Left cardiac atrium (tissue), 4 donors: ENCODE measurements at regions not wholly inside any gene's neighbourhood (a gene's known extent, or its start where the extent isn't known, plus 50 kb on each side); places are given as distances from the start of the nearest gene placed in this dataset.

ENCODE experiments used
- ATAC-seq, 2 donors: fragments of 200-7000 bp; cut with Tn5 transposase; one replicate each; pipeline ENCODE4 v1.9.1; 2020; ENCODE audit warnings: mild to moderate bottlenecking in 2 of 2, moderate library complexity in 2 of 2
- DNase-seq: peaks from one replicate; pipeline ENCODE4 v3.0.0-alpha.2; 2020
- intact Hi-C, 2 donors: fragments of 100-400 bp; cut with DNase I; formaldehyde crosslinking; loops; one replicate each; pipeline versions ENCODE4 v1.14.1 to v1.15.1; 2022 to 2023
- donor health status: DM: no; HTN: yes; CAD: no.
- donor health status: DM: no; HTN: yes; CAD: no; lungs with severe emphysema.
- donor health status: DM: yes; HTN: yes; CAD: no.
- donor health status: Dilated cardiomyopathy.

- no peak for ATAC-seq
- DNase-seq: no peak
- intact Hi-C loops: loop anchor here in 1 of 2 donors (10.0 kb wide), 1 partner anchor 706 kb away; no protein-coding TSS in a partner anchor
Observed at GRCh38 chr3:65240366-65240765, 552.6 kb upstream of the ADAMTS9 start.

GRCh38 chr3:65238652-65239051, 550.9 kb upstream of the ADAMTS9 start:
- ATAC-seq (no peak), DNase-seq (no peak)
- intact Hi-C loops: no loop called here

- no peak for DNase-seq
- intact Hi-C loops: no loop called here
- no peak for ATAC-seq
Observed at GRCh38 chr3:65234499-65234898, 546.7 kb upstream of the ADAMTS9 start.

GRCh38 chr3:65233561-65233960, 545.8 kb upstream of the ADAMTS9 start:
- ATAC-seq (no peak), DNase-seq (no peak)
- intact Hi-C loops: no loop called here

GRCh38 chr3:65231544-65231943, 543.7 kb upstream of the ADAMTS9 start:
- ATAC-seq: no peak
- intact Hi-C loops: no loop called here

GRCh38 chr3:65230261-65231139, 542.7 kb upstream of the ADAMTS9 start:
- peak in 1 of 2 donors; percentile 65 for ATAC-seq
- DNase-seq: no peak
- intact Hi-C loops: no loop called here

More at GRCh38 chr3:65231544-65231943, 543.7 kb upstream of the ADAMTS9 start:
- no peak for DNase-seq

- intact Hi-C loops: no loop called here
- DNase-seq (no peak), ATAC-seq (no peak)
Observed at GRCh38 chr3:65226287-65226686, 538.5 kb upstream of the ADAMTS9 start.

GRCh38 chr3:65210026-65210814, 522.4 kb upstream of the ADAMTS9 start:
- intact Hi-C loops: no loop called here
- peak in 1 of 2 donors; percentile 27 for ATAC-seq
- no peak for DNase-seq

GRCh38 chr3:65202395-65202794, 514.6 kb upstream of the ADAMTS9 start:
- DNase-seq: no peak
- no peak for ATAC-seq
- intact Hi-C loops: no loop called here

- intact Hi-C loops: no loop called here
- no peak for ATAC-seq
- DNase-seq: no peak
Observed at GRCh38 chr3:65201926-65202325, 514.1 kb upstream of the ADAMTS9 start.

- ATAC-seq (no peak), DNase-seq (no peak)
- intact Hi-C loops: no loop called here
Observed at GRCh38 chr3:65200310-65200970, 512.6 kb upstream of the ADAMTS9 start.

GRCh38 chr3:65196663-65197062, 508.9 kb upstream of the ADAMTS9 start:
- intact Hi-C loops: no loop called here
- DNase-seq (no peak), ATAC-seq (no peak)

- DNase-seq (no peak), ATAC-seq (no peak)
- intact Hi-C loops: no loop called here
Observed at GRCh38 chr3:65195211-65196006, 507.6 kb upstream of the ADAMTS9 start.

- DNase-seq (no peak), ATAC-seq (no peak)
- intact Hi-C loops: no loop called here
Observed at GRCh38 chr3:65194744-65195143, 506.9 kb upstream of the ADAMTS9 start.

GRCh38 chr3:65194047-65194714, 506.4 kb upstream of the ADAMTS9 start:
- intact Hi-C loops: no loop called here
- no peak for DNase-seq
- no peak for ATAC-seq

- DNase-seq: no peak
- ATAC-seq: no peak
- intact Hi-C loops: no loop called here
Observed at GRCh38 chr3:65193531-65193930, 505.7 kb upstream of the ADAMTS9 start.

GRCh38 chr3:65190111-65190510, 502.3 kb upstream of the ADAMTS9 start:
- no peak for DNase-seq
- peak in 1 of 2 donors; percentile 26 for ATAC-seq
- intact Hi-C loops: no loop called here

GRCh38 chr3:65186268-65186667, 498.5 kb upstream of the ADAMTS9 start:
- ATAC-seq (no peak), DNase-seq (no peak)
- intact Hi-C loops: no loop called here
